Peyer's patch (tissue), 4 donors: ENCODE measurements at regions not wholly inside any gene's neighbourhood (a gene's known extent, or its start where the extent isn't known, plus 50 kb on each side); places are given as distances from the start of the nearest gene placed in this dataset.

Experiments used
- DNase-seq, 3 donors: peaks; one replicate each; pipeline ENCODE4 v3.0.0-alpha.2; 2017 to 2019
- H3K27ac ChIP-seq, 4 donors: fragments of 200-600 bp; sonication (generic); one replicate each; pipeline ENCODE4 v1.5.1; 2016 to 2019
- H3K27me3 ChIP-seq, 2 donors: fragments of 200-600 bp; sonication (generic); one replicate each; pipeline ENCODE4 v1.5.1; 2019
- H3K36me3 ChIP-seq, 3 donors: fragments of 200-600 bp; sonication (generic); one replicate each; pipeline ENCODE4 v1.5.1; 2016 to 2019
- H3K4me1 ChIP-seq, 4 donors: fragments of 200-600 bp; sonication (generic); one replicate each; pipeline ENCODE4 v1.5.1; 2016 to 2019
- H3K4me3 ChIP-seq, 4 donors: fragments of 200-600 bp; sonication (generic); 1 replicate in 3 of 4; 2 replicates in 1 of 4; pipeline ENCODE4 v1.5.1; 2016 to 2019; ENCODE audit warnings: mild to moderate bottlenecking in 1 of 4
- H3K9me3 ChIP-seq, 4 donors: fragments of 200-600 bp; sonication (generic); one replicate each; pipeline ENCODE4 v1.5.1; 2016 to 2019; ENCODE audit warnings: mild to moderate bottlenecking in 1 of 4
- CTCF ChIP-seq, 6 experiments: fragments of 450-650 bp in 4 of 6; fragments of 200-600 bp in 2 of 6; sonication (generic) in 1 of 6; IDR thresholded peaks; one replicate each; pipeline ENCODE4 v1.5.1; 2017 to 2019; ENCODE audit warnings: antibody characterized with exemption in 6 of 6, mild to moderate bottlenecking in 3 of 6, moderate library complexity in 1 of 6
- POLR2A ChIP-seq, 2 donors: fragments of 450-650 bp; IDR thresholded peaks; one replicate each; pipeline ENCODE4 v1.5.1; 2017; ENCODE audit warnings: antibody characterized with exemption in 2 of 2, mild to moderate bottlenecking in 2 of 2, moderate library complexity in 2 of 2

GRCh38 chr6:137763436-137763835, 103.6 kb upstream of the TNFAIP3 start:
- Histone ChIP-seq H3K27me3 (no peaks in the 10 kb centered on the region), H3K9me3 (no peaks in the 10 kb centered on the region), H3K4me1 (peaks cover 0 to 6% (median 0%) of the 10 kb centered on the region in 4 donors), H3K4me3 (no peak overlapping the region), H3K27ac (no peak overlapping the region), H3K36me3 (no peaks in the 10 kb centered on the region)
- DNase-seq: no peak
- TF ChIP-seq CTCF (IDR thresholded peaks at IDR 0.05) (no peak), POLR2A (IDR thresholded peaks at IDR 0.05) (no peak)

DNA sequence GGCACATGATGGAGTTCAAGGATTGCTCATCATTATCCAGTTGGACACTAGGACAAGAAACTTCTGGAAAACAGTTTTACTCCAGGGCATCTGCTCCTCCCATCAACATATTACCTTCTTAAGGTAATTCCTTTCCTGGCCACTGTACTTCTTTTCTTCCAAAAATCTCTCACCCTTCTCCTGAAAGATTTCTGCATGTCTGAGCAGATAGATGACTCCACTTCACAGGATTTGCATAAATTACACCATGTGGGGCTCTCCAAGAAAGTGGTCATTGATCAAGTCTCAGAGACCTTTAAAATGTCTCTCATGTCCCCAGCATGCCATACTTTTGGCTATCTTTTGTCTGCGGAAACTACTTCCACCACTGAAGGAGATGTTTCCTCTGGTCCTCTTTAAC, 103.2 kb upstream of the TNFAIP3 start:
- TF ChIP-seq POLR2A (IDR thresholded peaks at IDR 0.05) (no peak), CTCF (IDR thresholded peaks at IDR 0.05) (no peak)
- peaks cover 0 to 6% (median 0%) of the 10 kb centered on the region in 4 donors for H3K4me1 ChIP-seq
- no peaks in the 10 kb centered on the region for H3K9me3 ChIP-seq
- DNase-seq: no peak
- H3K27ac ChIP-seq: no peak overlapping the region
- H3K4me3 ChIP-seq: no peak overlapping the region
- no peaks in the 10 kb centered on the region for H3K27me3 ChIP-seq
- no peaks in the 10 kb centered on the region for H3K36me3 ChIP-seq

GRCh38 chr6:137764464-137764863, 102.6 kb upstream of the TNFAIP3 start:
- no peak overlapping the region for H3K4me3 ChIP-seq
- no peak for DNase-seq
- TF ChIP-seq POLR2A (IDR thresholded peaks at IDR 0.05) (no peak), CTCF (IDR thresholded peaks at IDR 0.05) (no peak)
- H3K27ac ChIP-seq: no peak overlapping the region
- H3K27me3 ChIP-seq: no peaks in the 10 kb centered on the region
- peaks cover 0 to 6% (median 0%) of the 10 kb centered on the region in 4 donors for H3K4me1 ChIP-seq
- no peaks in the 10 kb centered on the region for H3K9me3 ChIP-seq
- no peaks in the 10 kb centered on the region for H3K36me3 ChIP-seq

DNA sequence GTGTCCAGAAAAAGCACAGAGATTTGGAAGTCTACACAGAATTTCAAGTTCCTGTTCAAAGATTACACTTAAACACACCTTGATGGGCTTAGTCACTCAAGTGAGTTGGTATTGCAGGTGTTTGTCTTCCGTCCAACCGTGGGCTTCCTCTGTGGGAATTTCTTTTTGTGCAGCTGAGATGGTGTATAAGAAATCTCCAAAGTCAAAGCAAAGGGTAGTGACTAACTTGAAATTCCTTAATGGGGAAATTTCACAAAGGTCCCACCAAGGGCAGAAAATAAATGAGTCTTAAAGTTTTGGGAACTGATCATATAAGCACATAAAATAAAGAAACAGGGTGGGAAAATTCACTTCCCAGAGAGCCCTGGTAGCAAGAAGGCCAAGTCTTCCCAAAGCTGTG, 102.0 kb upstream of the TNFAIP3 start:
- H3K36me3 ChIP-seq: no peaks in the 10 kb centered on the region
- no peak for DNase-seq
- H3K27ac ChIP-seq: no peak overlapping the region
- H3K4me1 ChIP-seq: peaks cover 0 to 6% (median 0%) of the 10 kb centered on the region in 4 donors
- no peak for TF ChIP-seq CTCF (IDR thresholded peaks at IDR 0.05)
- no peaks in the 10 kb centered on the region for H3K27me3 ChIP-seq
- H3K4me3 ChIP-seq: no peak overlapping the region
- no peaks in the 10 kb centered on the region for H3K9me3 ChIP-seq

DNA sequence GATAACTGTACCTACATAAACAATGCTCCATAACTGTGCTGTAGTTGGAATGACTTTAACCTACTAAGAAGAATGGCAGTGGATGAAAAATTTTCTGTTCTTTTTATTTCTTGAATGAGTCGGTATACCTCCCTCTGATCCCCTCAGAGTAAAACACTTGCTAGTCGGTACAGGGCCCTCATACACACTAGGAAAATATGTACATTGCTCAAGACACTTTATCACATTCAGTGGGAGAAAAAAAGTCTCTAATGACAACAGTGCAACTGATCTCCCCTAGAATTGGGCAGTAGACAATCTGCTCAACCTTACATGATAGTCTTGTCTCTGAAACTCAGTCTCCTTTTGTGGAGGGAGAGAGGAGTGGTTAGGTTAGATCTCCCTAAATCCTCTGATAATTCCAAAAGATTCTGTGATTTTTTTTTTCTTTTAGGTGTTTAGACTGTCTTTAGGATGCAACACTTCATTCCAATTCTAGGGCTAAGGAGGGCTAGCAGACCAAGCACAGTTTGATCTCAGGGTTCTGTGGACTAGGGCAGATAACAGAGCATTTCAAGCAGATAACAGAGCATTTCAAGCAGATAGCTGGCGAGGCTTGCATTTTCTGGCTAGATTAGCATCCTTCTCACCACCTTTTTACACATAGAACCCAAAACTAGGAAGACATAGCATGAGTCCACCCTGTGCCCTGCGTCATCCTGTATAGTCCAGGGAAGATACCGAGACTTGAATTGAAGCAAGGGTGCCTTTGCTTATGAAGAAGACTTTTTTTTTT, 100.3 kb upstream of the TNFAIP3 start:
- Histone ChIP-seq H3K27ac (no peak overlapping the region), H3K36me3 (no peaks in the 10 kb centered on the region), H3K9me3 (no peaks in the 10 kb centered on the region), H3K4me1 (peaks cover 0 to 6% (median 0%) of the 10 kb centered on the region in 4 donors), H3K27me3 (no peaks in the 10 kb centered on the region), H3K4me3 (no peak overlapping the region)
- no peak for DNase-seq
- TF ChIP-seq POLR2A (IDR thresholded peaks at IDR 0.05) (no peak), CTCF (IDR thresholded peaks at IDR 0.05) (no peak)
